Dermis blood vessel endothelial cell (primary cell): ENCODE measurements at regions not wholly inside any gene's neighbourhood (a gene's known extent, or its start where the extent isn't known, plus 50 kb on each side); places are given as distances from the start of the nearest gene placed in this dataset.
A peak's percentile ranks its signal among the peaks of the same experiment; 100 is the strongest.
"Not testable (repeated sequence)": the region's sequence is repeated elsewhere in the genome, so short reads cannot be mapped to it uniquely, and the experiment has no call there.

Experiments used
- DNase-seq: peaks from one replicate; pipeline ENCODE4 v3.0.0; 2010

DNA sequence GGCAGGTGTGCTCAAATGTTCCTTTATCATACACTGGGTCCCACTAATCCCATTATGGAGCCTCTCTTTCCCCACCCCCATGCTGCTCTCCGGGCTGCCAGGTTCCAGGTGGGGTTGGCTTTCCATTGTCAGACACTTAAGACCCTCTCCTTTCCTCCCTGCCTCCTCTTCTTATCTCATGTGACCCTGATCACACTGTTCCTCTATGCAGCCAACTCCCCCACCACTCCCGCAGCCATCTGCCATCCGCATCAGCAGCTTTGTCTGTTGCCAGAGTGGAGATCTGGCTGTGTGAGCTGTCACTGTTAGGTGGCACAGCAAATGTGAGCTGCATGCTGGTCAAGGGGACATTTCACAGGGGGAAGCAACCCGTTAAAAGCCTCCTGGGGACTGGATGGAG lies 391.4 kb downstream of the TNS3 start:
- no peak for DNase-seq

DNA sequence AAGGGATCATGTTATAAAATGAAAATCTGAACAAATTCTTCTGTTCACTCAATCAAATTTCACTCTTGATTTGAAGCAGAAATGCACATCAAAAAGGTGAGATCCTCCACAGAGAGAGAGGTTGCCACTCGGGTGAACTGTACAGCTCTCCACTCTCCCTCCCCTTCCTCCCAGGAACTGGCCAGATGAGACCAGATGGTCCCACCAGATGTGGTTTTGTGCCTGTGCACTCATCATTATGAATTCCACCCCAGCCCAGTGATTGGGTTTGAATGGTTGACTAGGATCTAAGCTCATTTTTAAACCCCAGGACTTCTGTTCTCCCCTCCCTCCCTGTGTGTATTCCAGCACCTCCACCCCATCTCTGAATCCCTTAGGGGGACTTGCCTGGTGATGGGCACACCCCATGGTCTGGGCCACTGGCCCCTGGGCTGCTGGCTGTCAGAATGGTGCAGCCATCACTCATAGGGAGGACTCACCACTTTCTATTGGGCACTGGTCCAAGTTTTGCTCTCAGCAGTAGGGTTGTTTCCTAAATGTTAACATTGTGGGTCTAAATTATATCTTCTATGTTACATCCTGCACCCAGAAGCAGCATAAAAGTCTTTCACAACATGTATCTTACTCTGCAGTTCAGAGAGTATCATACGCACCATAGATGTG lies 393.1 kb downstream of the TNS3 start:
- no peak for DNase-seq

DNA sequence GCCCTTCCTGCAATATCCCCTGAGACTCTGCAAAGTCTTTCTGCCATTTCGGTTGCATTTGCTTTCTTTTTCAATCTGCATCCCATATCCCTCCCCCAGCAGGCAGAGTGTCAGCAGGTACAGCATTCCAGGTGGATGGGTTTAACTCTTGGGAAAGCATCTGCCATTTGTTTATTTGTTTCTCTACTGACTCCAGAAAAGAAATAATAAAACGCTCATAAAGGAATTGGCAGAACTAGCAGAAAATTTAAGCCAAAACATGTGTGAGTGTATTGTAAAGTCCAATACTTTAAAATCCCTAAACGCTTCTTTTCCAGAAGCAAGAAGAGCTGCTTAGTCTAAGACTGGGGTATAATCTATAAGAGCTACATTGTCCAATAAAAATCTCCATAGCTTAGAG lies 393.8 kb downstream of the TNS3 start:
- no peak for DNase-seq

DNA sequence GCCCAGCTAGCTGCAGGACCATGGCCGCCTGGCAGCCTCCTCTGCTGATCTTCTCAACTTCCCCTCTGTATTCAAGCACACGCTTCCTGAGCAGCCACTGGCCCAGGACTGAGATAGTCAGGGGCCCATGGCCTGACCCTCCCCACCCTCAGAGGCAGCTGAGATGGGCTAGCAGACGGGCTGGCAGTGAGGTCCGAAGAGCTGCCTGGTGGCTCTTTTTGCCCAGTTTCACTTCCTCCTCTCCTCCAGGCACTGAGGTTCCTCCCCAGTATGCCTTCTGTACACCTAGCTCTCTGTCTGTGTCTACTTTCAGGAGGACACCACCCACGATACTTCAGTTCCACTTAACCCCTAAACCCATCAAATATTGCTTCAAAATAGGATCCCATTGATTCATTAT lies 395.6 kb downstream of the TNS3 start:
- DNase-seq, result no peak

DNA sequence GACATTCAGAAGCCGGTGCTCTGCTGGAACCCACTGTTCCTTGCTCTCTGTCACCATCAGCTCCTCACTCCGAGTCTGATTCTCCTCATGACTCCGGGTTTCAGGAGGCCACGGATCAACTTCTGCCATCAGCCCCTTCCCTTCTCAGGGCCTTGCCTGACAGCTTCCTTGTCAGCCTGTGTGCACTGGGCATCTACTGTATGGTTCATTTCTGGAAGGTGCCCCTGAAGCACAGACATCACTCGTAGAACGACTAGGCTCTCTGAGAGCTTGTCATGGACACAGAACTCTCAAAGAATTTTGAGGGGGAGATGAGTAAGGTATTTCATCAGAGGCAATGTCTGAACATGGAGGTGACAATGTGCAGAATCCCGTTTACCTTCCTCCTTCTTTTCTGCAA lies 396.1 kb downstream of the TNS3 start:
- DNase-seq, result no peak

DNA sequence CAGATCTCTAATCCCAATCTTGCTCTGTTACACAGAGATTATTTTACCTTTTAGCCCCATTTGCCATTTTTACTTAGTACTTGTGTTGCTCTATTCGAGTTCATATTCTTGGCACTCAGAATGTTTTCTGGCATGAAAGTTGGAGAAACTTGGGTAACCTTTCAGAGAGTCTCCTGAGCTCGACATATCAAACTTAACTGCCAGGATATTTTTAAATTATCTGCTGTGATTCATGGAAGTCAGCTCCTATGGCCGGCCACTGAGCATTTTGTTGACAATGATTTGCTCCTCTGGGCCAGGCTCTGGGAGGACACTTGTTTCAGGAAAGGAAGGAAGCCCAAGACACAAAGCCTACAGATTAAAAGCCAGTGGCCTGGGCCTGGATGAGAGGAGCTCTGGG lies 396.7 kb downstream of the TNS3 start:
- no peak for DNase-seq

DNA sequence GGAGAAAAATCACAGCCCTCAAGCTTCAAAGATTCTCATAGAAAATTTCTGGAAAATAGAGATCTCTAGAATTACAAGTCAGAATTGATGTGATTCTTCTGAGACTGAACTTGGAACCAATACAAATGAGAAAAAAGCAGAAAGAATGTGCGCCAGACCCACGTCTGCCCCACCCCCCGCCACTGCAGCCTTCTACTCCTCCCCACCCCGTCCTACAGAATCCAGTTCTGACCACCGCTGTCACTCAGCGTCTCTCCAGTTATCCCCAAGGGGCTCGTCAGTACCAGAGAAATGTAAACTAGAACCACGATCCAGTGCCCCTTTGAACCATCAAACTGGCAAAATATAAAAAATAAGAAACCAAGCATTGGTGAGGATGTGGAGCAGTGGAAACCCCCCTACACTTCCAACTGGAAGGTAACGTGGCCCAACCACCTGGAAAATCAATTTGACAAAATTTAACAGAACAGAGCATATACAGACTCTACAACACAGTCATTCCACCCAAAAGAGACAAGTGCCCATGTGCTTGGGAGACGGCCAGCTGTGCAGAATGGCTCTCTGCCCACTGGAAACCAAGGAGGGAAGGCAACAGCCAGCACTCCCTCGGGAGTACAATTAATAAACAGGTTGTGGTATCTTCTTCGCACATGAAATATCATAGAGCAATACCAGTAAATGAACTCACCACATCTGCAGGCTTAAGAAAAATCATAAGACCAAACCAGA lies 397.9 kb downstream of the TNS3 start:
- DNase-seq, result no peak

DNA sequence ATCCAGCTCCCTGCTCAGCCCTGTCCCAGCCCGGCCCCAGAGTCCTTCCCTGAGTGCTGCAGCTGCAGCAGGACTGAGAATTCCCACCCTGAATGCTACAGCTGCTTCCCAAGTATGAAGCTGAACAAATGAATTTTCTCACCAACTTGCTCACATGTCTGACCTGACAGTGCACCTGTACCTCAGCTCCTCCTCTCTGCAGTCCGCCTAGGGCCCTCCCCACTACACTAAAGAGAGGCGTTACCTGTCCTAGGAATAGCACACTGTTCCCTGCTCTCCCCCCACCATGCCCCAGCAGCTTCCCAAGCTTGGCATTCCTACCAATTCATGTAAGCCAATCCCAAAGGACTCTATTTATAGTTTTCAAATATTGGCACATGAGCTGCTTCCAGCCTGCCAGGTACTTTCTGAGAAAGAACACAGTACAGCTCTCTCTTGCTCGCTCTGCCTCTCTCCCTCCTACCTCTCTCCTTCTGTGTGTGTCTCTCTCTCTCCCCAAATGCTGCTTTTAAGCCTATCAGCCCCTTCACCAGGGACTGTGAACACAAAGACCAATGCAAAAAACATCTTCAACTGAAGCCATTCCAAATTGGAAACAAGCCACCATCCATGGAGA lies 400.1 kb downstream of the TNS3 start:
- no peak for DNase-seq

DNA sequence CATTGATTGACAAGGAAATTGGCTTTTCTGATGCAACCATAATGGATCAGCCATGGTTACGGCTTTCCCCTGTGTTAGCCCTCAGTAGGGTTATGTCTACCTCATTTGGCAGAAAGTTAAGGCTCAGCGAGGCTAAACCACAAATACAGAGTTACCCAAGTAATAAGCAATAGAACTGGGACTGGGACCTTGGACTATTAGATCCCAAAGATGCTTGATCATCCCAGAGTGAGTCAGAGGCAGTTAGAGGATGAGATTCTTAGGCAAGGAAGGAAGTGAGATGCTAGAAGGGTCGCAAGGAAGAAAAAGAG lies 401.4 kb downstream of the TNS3 start:
- DNase-seq, result no peak

DNA sequence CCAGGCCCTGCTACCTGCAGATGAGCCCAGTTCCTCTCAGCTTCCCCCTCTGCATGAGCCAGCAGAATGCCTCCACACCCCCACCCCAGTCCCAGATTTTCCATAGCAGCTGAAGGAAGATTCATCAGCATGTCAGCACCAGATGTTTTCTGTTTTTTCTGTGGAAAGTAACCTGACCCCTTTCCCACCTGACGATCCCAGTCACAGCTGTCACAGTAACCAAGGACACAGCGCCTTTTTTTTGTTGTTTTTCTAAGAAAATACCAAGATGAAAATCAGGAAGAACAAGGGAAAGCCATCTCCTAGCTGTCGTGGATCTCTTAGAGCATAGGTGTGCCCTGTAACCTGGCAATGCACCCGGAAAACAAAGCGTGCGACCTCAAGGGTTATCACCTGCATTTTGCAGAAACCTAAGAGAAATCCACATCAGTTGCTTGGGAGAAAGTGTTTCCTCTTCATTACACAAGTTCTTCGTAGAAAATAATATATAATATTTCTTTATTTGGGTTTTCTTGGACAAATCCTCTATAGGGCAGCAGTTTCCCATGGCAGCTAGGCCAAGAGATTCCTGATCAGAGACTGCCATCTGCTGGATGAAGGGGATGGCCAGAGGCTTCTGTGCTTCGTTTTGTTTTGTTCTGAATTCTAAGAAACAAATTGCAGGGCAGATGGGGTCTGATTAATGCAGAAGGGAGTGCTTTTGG lies 401.9 kb downstream of the TNS3 start:
- DNase-seq, result peak; percentile 76

DNA sequence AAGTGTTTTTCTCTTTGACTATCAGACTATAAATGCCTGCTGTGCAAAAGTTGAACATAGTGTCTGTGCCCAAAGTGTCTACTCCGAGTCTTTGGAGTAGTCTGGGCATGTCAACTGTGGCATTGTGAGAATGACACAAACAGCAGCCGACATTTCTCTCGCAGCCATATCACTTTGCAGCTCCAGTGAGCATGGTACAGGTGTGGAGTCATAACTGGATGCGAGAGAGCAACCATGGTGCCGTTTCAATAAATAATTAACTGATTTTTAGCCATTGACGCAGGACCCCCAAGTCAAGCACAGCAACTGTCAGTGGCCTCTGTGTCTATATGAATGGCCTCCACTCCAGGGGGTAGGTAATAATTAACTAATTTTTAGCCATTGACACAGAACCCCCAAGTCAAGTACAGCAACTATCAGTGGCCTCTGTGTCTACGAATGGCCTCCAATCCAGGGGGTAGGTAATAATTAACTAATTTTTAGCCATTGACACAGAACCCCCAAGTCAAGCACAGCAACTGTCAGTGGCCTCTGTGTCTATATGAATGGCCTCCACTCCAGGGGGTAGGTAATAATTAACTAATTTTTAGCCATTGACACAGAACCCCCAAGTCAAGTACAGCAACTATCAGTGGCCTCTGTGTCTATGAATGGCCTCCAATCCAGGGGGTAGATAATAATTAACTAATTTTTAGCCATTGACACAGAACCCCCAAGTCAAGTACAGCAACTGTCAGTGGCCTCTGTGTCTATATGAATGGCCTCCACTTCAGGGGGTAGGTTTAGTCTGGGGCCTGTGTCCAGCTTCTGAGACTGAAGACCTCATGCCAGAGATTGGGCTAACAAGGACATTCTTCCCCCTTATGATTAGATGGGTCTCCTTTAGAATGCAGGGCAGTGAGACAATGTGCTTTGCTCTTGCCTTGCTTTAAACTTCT lies 409.0 kb downstream of the TNS3 start:
- not testable (repeated sequence) for DNase-seq

DNA sequence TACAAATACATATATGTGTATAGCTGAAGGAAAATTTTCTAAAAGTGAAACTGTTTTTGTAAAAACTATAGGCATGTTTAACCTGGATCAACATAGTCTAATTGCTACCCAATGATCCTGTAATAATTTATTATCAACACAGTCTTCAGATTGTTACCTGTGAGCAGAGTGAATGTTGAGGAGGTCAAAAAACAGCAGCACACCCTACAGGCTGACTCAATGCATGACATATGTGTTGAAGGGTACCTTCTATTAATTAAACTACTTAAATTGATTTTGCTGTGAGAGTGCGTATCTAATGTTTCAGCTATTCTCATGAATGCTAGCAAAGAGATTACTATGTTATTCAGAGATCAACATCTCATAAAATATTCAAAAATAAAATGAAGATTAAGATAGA lies 411.4 kb downstream of the TNS3 start:
- DNase-seq, result peak; percentile 17

DNA sequence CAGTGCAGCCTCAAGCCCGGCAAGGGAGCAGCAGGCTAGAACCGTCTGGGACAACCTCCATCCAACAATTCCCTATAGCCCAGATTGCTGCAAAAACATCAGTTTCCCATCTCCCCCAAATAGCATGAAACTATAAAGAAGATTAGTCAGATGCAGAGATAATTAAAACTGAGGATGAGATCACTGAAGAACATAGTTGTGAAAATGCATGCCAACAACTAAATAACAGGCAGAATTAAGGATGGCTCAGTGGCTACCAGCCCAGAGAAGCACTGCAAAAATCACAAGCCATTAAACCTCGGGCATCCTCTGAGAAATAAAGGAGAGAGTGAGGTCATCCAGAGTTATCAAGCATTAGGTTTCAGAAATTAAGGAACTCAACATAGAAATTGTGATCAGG lies 427.1 kb downstream of the TNS3 start:
- DNase-seq, result no peak

DNA sequence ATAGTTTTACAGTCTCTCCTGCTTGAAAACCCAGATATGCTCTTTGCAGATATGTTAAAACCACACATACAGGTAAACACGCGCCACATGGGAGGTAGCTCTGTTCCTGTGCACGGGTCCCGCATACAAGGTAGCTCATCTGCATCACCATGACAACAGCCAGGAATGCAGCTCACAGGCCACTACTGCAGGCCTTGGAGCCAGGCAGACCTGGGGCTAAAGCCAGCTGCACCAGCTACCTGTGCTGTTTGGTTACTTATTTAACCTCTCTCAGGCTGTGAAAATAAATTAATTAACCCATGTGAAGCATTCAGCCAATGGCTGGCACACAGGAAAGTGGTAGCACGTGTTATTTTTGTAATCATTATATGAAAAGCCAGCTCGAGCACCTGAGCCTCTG lies 428.3 kb downstream of the TNS3 start:
- no peak for DNase-seq

DNA sequence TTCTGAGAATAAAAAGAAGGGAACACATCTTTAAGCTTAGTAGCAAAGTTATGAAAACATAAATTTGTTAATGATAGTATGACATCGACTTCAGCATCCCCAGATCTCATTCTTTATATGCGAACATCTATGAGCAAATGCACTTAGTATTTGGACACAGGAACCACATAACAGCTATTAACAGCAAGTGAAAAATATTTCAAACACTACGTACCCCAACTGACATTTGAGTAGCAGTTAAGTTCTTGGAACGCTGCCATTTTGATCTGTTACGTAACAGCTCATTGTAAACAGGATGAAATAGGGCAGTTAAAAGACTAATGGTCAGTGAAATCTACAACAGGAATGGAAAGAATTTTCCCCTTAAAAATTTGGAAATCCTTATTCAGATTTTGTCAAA lies 428.9 kb downstream of the TNS3 start:
- DNase-seq, result peak; percentile 74

DNA sequence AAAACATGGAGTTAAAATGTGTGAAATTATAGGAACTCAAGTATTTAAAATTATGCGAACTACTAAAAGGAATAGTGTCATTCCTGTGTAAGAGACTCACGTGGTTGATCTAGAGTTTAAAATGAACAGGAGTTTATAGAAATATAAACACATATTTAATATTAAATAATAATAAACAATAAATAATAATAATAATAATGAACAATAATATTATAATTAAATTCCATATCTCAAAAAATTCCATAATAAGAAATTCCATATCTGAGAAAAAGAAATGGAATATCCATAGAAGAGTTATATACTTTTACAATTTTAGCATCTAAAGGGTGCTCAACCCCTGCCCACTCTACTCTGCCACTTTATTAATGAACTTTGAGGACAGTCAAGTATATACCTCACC lies 429.6 kb downstream of the TNS3 start:
- DNase-seq, result no peak

DNA sequence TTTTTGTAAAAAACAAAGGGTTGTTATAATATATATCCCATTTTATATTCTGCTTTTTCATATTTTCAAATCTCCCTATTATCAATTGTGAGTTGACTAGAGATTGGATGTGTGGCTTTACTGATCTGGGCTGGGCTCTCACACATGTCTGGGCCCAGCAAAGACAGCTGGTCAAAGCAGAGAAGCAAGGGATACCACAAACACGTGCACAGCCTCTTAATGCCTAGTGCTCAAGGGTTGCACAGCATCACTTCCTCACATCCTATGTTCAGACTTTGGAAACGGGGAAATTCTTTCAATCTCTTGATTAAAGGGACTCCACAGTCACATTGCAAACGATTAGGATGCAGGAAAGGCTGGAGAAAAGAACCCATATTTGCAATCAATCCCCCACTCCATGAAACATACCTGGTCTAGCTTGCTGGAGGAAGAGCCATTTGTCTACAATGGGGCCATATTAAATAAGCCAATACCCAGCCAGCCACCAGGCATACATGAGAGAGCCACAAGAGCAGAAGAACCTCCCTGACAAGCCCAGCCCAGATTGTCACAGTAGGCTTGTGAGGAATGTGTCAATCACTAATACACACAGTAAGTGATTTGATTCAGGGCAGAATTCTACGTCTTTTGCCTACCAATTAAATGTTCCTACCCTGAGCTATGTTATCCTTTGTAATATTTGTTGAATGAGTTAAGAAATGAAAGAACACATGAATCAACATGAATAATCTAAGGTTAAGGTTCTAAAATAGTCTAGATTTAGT lies 431.2 kb downstream of the TNS3 start:
- DNase-seq, result no peak

DNA sequence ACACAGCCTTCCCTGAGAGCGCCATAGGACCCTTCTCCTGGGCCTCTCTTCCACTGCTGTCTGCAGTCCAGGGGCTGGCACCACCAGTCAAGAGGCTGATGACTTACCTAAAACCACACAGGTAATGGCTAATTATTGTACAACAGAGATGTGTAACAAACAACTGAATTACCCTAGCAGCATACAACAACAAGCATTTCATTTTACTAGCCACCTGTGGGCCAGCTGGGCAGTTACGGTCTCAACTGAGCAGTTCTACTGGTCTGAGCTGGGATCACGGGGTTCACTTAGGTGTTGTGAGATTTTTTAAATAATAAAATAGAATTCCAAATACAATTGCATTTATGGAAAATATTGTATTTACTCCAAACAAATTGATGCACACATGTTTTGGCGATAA lies 431.9 kb downstream of the TNS3 start:
- DNase-seq, result no peak

DNA sequence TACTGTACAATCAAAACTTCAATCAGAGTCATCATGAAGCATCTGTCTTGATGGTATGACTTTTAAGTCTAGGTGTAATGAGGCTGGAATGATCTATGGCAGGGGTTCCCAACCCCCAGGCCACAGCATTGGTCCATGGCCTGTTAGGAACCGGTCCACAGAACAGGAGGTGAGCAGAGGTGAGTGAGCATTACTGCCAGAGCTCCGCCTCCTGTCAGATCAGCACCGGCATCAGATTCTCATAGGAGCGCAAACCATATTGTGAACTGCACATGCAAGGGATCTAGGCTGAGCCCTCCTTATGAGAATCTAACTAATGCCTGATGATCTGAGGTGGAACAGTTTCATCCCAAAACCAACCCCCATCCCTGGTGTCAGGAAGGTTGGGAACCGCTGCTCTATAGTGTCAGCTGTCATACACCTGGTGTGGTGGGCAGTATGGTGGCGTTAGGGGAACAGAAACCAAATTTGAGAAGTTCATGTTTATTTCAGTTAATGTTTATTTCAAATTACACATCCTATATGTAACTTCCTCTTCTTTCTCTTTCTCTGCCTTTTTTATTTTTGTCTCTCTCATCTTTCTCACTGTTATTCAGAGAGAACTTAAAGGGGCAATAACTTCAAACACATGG lies 432.6 kb downstream of the TNS3 start:
- DNase-seq, result no peak

DNA sequence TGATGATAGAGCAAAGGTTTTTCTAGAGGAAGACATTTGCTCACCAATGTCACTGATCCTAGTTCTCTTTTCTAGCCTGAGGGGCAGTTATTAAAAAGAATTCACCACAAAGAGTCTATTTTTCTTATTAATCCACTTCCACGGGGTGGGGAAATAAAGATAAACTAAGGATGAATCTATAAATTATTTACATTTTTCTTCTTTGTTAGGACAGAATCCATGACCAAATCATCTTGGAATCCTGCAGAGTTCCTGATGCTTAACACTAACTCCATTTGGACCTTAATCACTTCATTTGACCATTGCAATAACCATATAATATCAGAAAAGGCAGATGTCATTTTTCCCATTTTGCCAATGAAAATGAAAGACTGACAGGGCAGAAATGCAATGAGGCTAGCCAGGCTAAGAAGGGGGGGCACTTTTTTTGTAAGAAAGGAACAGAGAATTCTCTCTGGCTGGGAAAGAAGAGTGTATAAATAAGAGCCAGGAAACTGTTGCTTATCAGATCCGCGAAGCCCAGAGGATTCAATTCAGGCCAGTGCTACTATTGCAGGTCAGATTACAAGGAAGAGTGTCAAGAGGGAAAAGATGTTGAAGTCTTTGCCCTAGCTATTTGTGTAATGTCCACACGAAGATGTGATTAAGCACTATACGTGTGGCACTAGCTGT lies 433.2 kb downstream of the TNS3 start:
- DNase-seq, result no peak

DNA sequence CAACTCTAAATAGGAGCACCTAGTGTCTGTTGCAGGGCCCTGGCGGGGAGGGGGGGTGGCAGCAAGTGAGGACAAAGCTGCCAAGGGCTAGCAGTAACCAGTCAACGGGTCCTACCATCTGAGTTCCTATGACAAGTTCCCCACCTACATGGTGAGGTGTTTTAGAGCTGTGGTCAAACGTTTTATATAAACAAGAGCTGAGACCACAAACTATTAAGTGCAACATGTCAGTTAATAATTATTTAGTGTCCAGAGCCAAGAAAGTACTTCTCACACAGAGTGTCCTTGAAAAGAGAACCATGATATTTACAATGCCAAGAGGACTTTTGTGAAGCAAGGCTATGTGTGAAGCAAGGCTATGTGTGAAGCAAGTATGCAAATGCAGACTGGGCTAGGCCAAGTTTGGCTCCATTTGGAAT lies 434.7 kb downstream of the TNS3 start:
- no peak for DNase-seq
